CD4-positive, alpha-beta memory T cell (primary cell): ENCODE measurements at regions not wholly inside any gene's neighbourhood (a gene's known extent, or its start where the extent isn't known, plus 50 kb on each side); places are given as distances from the start of the nearest gene placed in this dataset.

Experiments
- CTCF ChIA-PET: fragments of 350-600 bp; sonication (Branson Sonifier 250); formaldehyde crosslinking; loops from one replicate; lab custom pipeline; 2021; ENCODE audit warnings: inconsistent platforms; ENCODE audit not compliant: partially characterized antibody; lab: Charles Lee
- POLR2A ChIA-PET: fragments of 350-600 bp; sonication (Branson Sonifier 250); formaldehyde crosslinking; loops from one replicate; lab custom pipeline; 2021; ENCODE audit not compliant: partially characterized antibody; lab: Charles Lee
- DNase-seq, 5 donors: peaks; one replicate each; pipeline versions ENCODE4 v3.0.0 to v3.0.0-alpha.2; 2020 to 2022; ENCODE audit warnings: mixed read lengths in 1 of 5
- H3K27ac ChIP-seq: one replicate; pipeline ENCODE4 v1.7.0; 2013; ENCODE audit warnings: low read depth, low read length
- H3K27me3 ChIP-seq: 2 replicates; pipeline ENCODE4 v1.7.0; 2013; ENCODE audit warnings: mild to moderate bottlenecking, low read length, moderate library complexity; ENCODE audit not compliant: insufficient read depth
- H3K36me3 ChIP-seq: 2 replicates; pipeline ENCODE4 v1.7.0; 2013; ENCODE audit warnings: mild to moderate bottlenecking, low read length, moderate library complexity; ENCODE audit not compliant: insufficient read depth
- H3K4me1 ChIP-seq: 2 replicates; pipeline ENCODE4 v1.7.0; 2013; ENCODE audit warnings: mild to moderate bottlenecking, low read length, moderate library complexity; ENCODE audit not compliant: insufficient read depth
- H3K4me3 ChIP-seq, 2 donors: one replicate each; pipeline ENCODE4 v1.7.0; 2013; ENCODE audit warnings: low read length in 2 of 2, mild to moderate bottlenecking in 1 of 2
- H3K9me3 ChIP-seq, 2 donors: one replicate each; pipeline ENCODE4 v1.7.0; 2013; ENCODE audit warnings: low read length in 2 of 2, control low read depth in 1 of 2; ENCODE audit not compliant: control insufficient read depth in 1 of 2
- H3K27ac Mint-ChIP-seq, 7 donors: one replicate each; pipeline ENCODE4 v1.8.0; 2020 to 2021; ENCODE audit warnings: mixed read lengths in 7 of 7, mild to moderate bottlenecking in 6 of 7, inconsistent platforms in 3 of 7, moderate library complexity in 3 of 7
- H3K27me3 Mint-ChIP-seq, 2 donors: one replicate each; pipeline ENCODE4 v1.8.0; 2020 to 2021; ENCODE audit warnings: mixed read lengths in 2 of 2
- H3K36me3 Mint-ChIP-seq, 2 donors: one replicate each; pipeline ENCODE4 v1.8.0; 2020 to 2021; ENCODE audit warnings: mixed read lengths in 2 of 2, inconsistent platforms in 1 of 2, mild to moderate bottlenecking in 1 of 2
- H3K4me1 Mint-ChIP-seq, 4 donors: one replicate each; pipeline ENCODE4 v1.8.0; 2020 to 2021; ENCODE audit warnings: mixed read lengths in 4 of 4, mild to moderate bottlenecking in 1 of 4
- H3K4me3 Mint-ChIP-seq, 8 donors: one replicate each; pipeline ENCODE4 v1.8.0; 2020 to 2021; ENCODE audit warnings: mixed read lengths in 8 of 8, mild to moderate bottlenecking in 7 of 8, moderate library complexity in 6 of 8, inconsistent platforms in 3 of 8
- H3K9me3 Mint-ChIP-seq, 8 donors: one replicate each; pipeline ENCODE4 v1.8.0; 2020 to 2021; ENCODE audit warnings: mixed read lengths in 8 of 8, mild to moderate bottlenecking in 5 of 8, inconsistent platforms in 3 of 8, moderate library complexity in 1 of 8
- intact Hi-C: fragments of 100-400 bp; cut with micrococcal nuclease; formaldehyde crosslinking; loops from one replicate; pipeline ENCODE4 v1.15.1; 2023

GRCh38 chr3:56908004-56908403 is 106.3 kb upstream of the ARHGEF3 start:
- Histone ChIP-seq H3K36me3 (no peaks in the 10 kb centered on the region), H3K4me3 (no peak overlapping the region), H3K27me3 (no peaks in the 10 kb centered on the region), H3K27ac (no peak overlapping the region), H3K9me3 (no peaks in the 10 kb centered on the region), H3K4me1 (peaks cover 56% of the 10 kb centered on the region)
- no peak for DNase-seq
- peaks cover 53 to 80% (median 64%) of the 10 kb centered on the region in 4 donors for H3K4me1 Mint-ChIP-seq
- H3K27me3 Mint-ChIP-seq, result no peaks in the 10 kb centered on the region
- peak overlapping the region in 4 of 7 donors; percentile 1 to 72 (median 34) for H3K27ac Mint-ChIP-seq
- ChIA-PET POLR2A (interaction anchor here (3.0 kb wide), 1 partner anchor 9 kb away, joined by 16 read pairs; no protein-coding TSS in a partner anchor), CTCF (no interaction called here)
- peak overlapping the region in 1 of 8 donors; percentile 15 for H3K4me3 Mint-ChIP-seq
- peaks cover 29 to 31% of the 10 kb centered on the region in 2 donors for H3K36me3 Mint-ChIP-seq
- H3K9me3 Mint-ChIP-seq, result no peaks in the 10 kb centered on the region
- intact Hi-C loops, result no loop called here

- peaks cover 63 to 79% (median 68%) of the 10 kb centered on the region in 4 donors for H3K4me1 Mint-ChIP-seq
- peaks cover 24 to 28% of the 10 kb centered on the region in 2 donors for H3K36me3 Mint-ChIP-seq
Observed at GRCh38 chr3:56904552-56905215, 102.9 kb upstream of the ARHGEF3 start.

GRCh38 chr3:56903231-56903782 is 101.6 kb upstream of the ARHGEF3 start:
- intact Hi-C loops, result no loop called here
- DNase-seq, result no peak
- Mint-ChIP-seq H3K4me1 (peaks cover 58 to 76% (median 64%) of the 10 kb centered on the region in 4 donors), H3K9me3 (no peaks in the 10 kb centered on the region), H3K4me3 (peak overlapping the region in 4 of 8 donors; percentile 0 to 57 (median 43)), H3K27me3 (no peaks in the 10 kb centered on the region), H3K36me3 (peaks cover 18 to 24% of the 10 kb centered on the region in 2 donors), H3K27ac (peak overlapping the region; percentile 23 to 52 (median 44))
- H3K27me3 ChIP-seq, result no peaks in the 10 kb centered on the region
- no peaks in the 10 kb centered on the region for H3K9me3 ChIP-seq
- ChIA-PET POLR2A (interaction anchor here (0.6 to 5.9 kb wide), 6 partner anchors 8 to 25 kb away, joined by 3 to 52 read pairs (median 4); no protein-coding TSS in a partner anchor), CTCF (interaction anchor here (0.7 to 2.0 kb wide), 6 partner anchors 11 to 103 kb away, joined by 3 to 5 read pairs (median 3); no protein-coding TSS in a partner anchor)
- no peaks in the 10 kb centered on the region for H3K36me3 ChIP-seq
- peaks cover 56% of the 10 kb centered on the region for H3K4me1 ChIP-seq
- no peak overlapping the region for H3K27ac ChIP-seq
- no peak overlapping the region for H3K4me3 ChIP-seq

More at GRCh38 chr3:56904552-56905215, 102.9 kb upstream of the ARHGEF3 start:
- Histone ChIP-seq H3K36me3 (no peaks in the 10 kb centered on the region), H3K27me3 (no peaks in the 10 kb centered on the region), H3K27ac (no peak overlapping the region), H3K4me3 (no peak overlapping the region), H3K4me1 (peaks cover 65% of the 10 kb centered on the region), H3K9me3 (no peaks in the 10 kb centered on the region)
- Mint-ChIP-seq H3K9me3 (no peaks in the 10 kb centered on the region), H3K27me3 (no peaks in the 10 kb centered on the region), H3K27ac (peak overlapping the region in 4 of 7 donors; percentile 23 to 74 (median 44)), H3K4me3 (peak overlapping the region in 3 of 8 donors; percentile 17 to 57 (median 24))
- DNase-seq, result no peak
- intact Hi-C loops, result no loop called here
- ChIA-PET CTCF (interaction anchor here (2.0 kb wide), 1 partner anchor 9 kb away, joined by 5 read pairs; no protein-coding TSS in a partner anchor), POLR2A (interaction anchor here (1.3 to 5.9 kb wide), 2 partner anchors 10 to 11 kb away, joined by 4 to 52 read pairs; no protein-coding TSS in a partner anchor)

GRCh38 chr3:56902468-56903160 is 100.9 kb upstream of the ARHGEF3 start:
- H3K27ac ChIP-seq, result no peak overlapping the region
- DNase-seq, result no peak
- Mint-ChIP-seq H3K27ac (peak overlapping the region; percentile 30 to 61 (median 48)), H3K4me1 (peaks cover 53 to 71% (median 60%) of the 10 kb centered on the region in 4 donors), H3K27me3 (no peaks in the 10 kb centered on the region), H3K4me3 (peak overlapping the region in 3 of 8 donors; percentile 0 to 57 (median 51)), H3K36me3 (peaks cover 18 to 21% of the 10 kb centered on the region in 2 donors), H3K9me3 (no peaks in the 10 kb centered on the region)
- CTCF ChIA-PET, result interaction anchor here (0.6 to 2.0 kb wide), 7 partner anchors 11 to 102 kb away, joined by 3 to 6 read pairs (median 4); no protein-coding TSS in a partner anchor
- POLR2A ChIA-PET, result interaction anchor here (1.0 to 5.9 kb wide), 4 partner anchors 9 to 25 kb away, joined by 3 to 52 read pairs (median 5); no protein-coding TSS in a partner anchor
- H3K9me3 ChIP-seq, result no peaks in the 10 kb centered on the region
- intact Hi-C loops, result no loop called here
- peaks cover 56% of the 10 kb centered on the region for H3K4me1 ChIP-seq
- no peak overlapping the region for H3K4me3 ChIP-seq
- no peaks in the 10 kb centered on the region for H3K36me3 ChIP-seq
- H3K27me3 ChIP-seq, result no peaks in the 10 kb centered on the region

GRCh38 chr3:56900801-56901200 is 99.1 kb upstream of the ARHGEF3 start:
- no peaks in the 10 kb centered on the region for H3K9me3 Mint-ChIP-seq
- ChIA-PET CTCF (no interaction called here), POLR2A (interaction anchor here (5.9 kb wide), 1 partner anchor 15 kb away, joined by 52 read pairs; no protein-coding TSS in a partner anchor)
- peaks cover 59 to 80% (median 68%) of the 10 kb centered on the region in 4 donors for H3K4me1 Mint-ChIP-seq
- H3K27ac Mint-ChIP-seq, result peak overlapping the region in 1 of 7 donors; percentile 75
- Histone ChIP-seq H3K27me3 (no peaks in the 10 kb centered on the region), H3K4me1 (peaks cover 59% of the 10 kb centered on the region), H3K36me3 (no peaks in the 10 kb centered on the region), H3K4me3 (no peak overlapping the region), H3K9me3 (no peaks in the 10 kb centered on the region), H3K27ac (no peak overlapping the region)
- peaks cover 27 to 29% of the 10 kb centered on the region in 2 donors for H3K36me3 Mint-ChIP-seq
- H3K27me3 Mint-ChIP-seq, result no peaks in the 10 kb centered on the region
- H3K4me3 Mint-ChIP-seq, result no peak overlapping the region
- intact Hi-C loops, result loop anchor here (2.0 kb wide), 1 partner anchor 16 kb away; no protein-coding TSS in a partner anchor
- no peak for DNase-seq

- Histone ChIP-seq H3K4me3 (no peak overlapping the region), H3K9me3 (no peaks in the 10 kb centered on the region), H3K27me3 (no peaks in the 10 kb centered on the region), H3K27ac (no peak overlapping the region), H3K4me1 (peaks cover 59% of the 10 kb centered on the region), H3K36me3 (no peaks in the 10 kb centered on the region)
- peak overlapping the region in 4 of 7 donors; percentile 42 to 87 (median 62) for H3K27ac Mint-ChIP-seq
- peak overlapping the region in 1 of 8 donors; percentile 54 for H3K4me3 Mint-ChIP-seq
- CTCF ChIA-PET, result no interaction called here
- no peak for DNase-seq
- H3K27me3 Mint-ChIP-seq, result no peaks in the 10 kb centered on the region
- H3K36me3 Mint-ChIP-seq, result peaks cover 26 to 32% of the 10 kb centered on the region in 2 donors
- peaks cover 53 to 80% (median 67%) of the 10 kb centered on the region in 4 donors for H3K4me1 Mint-ChIP-seq
- no peaks in the 10 kb centered on the region for H3K9me3 Mint-ChIP-seq
- intact Hi-C loops, result loop anchor here (2.0 kb wide), 1 partner anchor 17 kb away; no protein-coding TSS in a partner anchor
- POLR2A ChIA-PET, result interaction anchor here (5.9 kb wide), 1 partner anchor 16 kb away, joined by 52 read pairs; no protein-coding TSS in a partner anchor
Observed at GRCh38 chr3:56899851-56900250, 98.1 kb upstream of the ARHGEF3 start.
